Tibial nerve (tissue), 4 donors: ENCODE measurements at regions not wholly inside any gene's neighbourhood (a gene's known extent, or its start where the extent isn't known, plus 50 kb on each side); places are given as distances from the start of the nearest gene placed in this dataset.

ENCODE experiments used
- EP300 ChIP-seq, 2 donors: sonication (generic); formaldehyde crosslinking; IDR thresholded peaks; one replicate each; pipeline ENCODE4 v1.6.1; 2017; ENCODE audit warnings: antibody characterized with exemption in 2 of 2, mild to moderate bottlenecking in 1 of 2
- POLR2A ChIP-seq, 2 donors: fragments of 450-650 bp; IDR thresholded peaks; one replicate each; pipeline ENCODE4 v1.6.1; 2017; ENCODE audit warnings: antibody characterized with exemption in 2 of 2, mild to moderate bottlenecking in 2 of 2, moderate library complexity in 2 of 2
- TF ChIP-seq, protein P1 (sequence below), 5 experiments: fragments of 200-600 bp in 3 of 5; fragments of 450-650 bp in 2 of 5; sonication (generic) in 3 of 5; IDR thresholded peaks; one replicate each; pipeline ENCODE4 v1.5.1; 2016 to 2019; ENCODE audit warnings: antibody characterized with exemption in 5 of 5, mild to moderate bottlenecking in 3 of 5, moderate library complexity in 2 of 5

DNA sequence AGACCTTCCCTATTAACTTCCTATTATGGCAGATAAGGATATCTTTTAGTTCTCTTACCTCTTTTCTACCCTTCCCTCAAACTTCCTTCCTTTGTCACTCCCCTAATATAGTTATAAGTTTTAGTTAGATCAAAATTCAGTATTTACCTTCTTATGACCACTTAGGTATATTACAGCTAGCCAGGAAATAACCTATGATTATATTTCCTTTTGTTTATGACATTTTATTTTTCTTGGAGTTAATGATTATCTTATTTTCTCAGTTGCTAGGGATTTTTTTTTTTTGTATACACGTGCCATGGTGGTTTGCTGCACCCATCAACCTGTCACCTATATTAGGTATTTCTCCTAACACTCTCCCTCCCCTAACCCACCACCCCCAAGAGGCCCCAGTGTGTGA, 88.2 kb upstream of the ZBED5 start:
- TF ChIP-seq, protein P1, sequence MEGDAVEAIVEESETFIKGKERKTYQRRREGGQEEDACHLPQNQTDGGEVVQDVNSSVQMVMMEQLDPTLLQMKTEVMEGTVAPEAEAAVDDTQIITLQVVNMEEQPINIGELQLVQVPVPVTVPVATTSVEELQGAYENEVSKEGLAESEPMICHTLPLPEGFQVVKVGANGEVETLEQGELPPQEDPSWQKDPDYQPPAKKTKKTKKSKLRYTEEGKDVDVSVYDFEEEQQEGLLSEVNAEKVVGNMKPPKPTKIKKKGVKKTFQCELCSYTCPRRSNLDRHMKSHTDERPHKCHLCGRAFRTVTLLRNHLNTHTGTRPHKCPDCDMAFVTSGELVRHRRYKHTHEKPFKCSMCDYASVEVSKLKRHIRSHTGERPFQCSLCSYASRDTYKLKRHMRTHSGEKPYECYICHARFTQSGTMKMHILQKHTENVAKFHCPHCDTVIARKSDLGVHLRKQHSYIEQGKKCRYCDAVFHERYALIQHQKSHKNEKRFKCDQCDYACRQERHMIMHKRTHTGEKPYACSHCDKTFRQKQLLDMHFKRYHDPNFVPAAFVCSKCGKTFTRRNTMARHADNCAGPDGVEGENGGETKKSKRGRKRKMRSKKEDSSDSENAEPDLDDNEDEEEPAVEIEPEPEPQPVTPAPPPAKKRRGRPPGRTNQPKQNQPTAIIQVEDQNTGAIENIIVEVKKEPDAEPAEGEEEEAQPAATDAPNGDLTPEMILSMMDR (IDR thresholded peaks at IDR 0.05): no peak
- no peak for TF ChIP-seq POLR2A (IDR thresholded peaks at IDR 0.05)
- no peak for TF ChIP-seq EP300 (IDR thresholded peaks at IDR 0.05)
